ENCODE measurements at regions not wholly inside any gene's neighbourhood (a gene's known extent, or its start where the extent isn't known, plus 50 kb on each side); places are given as distances from the start of the nearest gene placed in this dataset.
A peak's percentile ranks its signal among the peaks of the same experiment; 100 is the strongest.

GRCh38 chr22:27226666-27227065 is 569.3 kb downstream of the MIAT start:
- DNase-seq (ENCODE audit: low read depth) = no peak

GRCh38 chr22:27228771-27229170 is 571.4 kb downstream of the MIAT start:
- DNase-seq (ENCODE audit: low read depth) = no peak

- no peak for DNase-seq (ENCODE audit: low read depth)
Observed at GRCh38 chr22:27230189-27230588, 571.4 kb downstream of the MN1 start.

- DNase-seq (ENCODE audit: low read depth) = no peak
Observed at GRCh38 chr22:27231266-27231665, 570.3 kb downstream of the MN1 start.

- no peak for DNase-seq (ENCODE audit: low read depth)
Observed at GRCh38 chr22:27232077-27232476, 569.5 kb downstream of the MN1 start.

GRCh38 chr22:27237080-27237741 is 564.3 kb downstream of the MN1 start:
- DNase-seq (ENCODE audit: low read depth) = no peak

GRCh38 chr22:27238935-27239510 is 562.5 kb downstream of the MN1 start:
- DNase-seq (ENCODE audit: low read depth) = peak; percentile 83

- DNase-seq (ENCODE audit: low read depth) = no peak
Observed at GRCh38 chr22:27239520-27239919, 562.0 kb downstream of the MN1 start.

GRCh38 chr22:27240298-27241075 is 561.1 kb downstream of the MN1 start:
- no peak for DNase-seq (ENCODE audit: low read depth)

- no peak for DNase-seq (ENCODE audit: low read depth)
Observed at GRCh38 chr22:27241430-27242321, 559.9 kb downstream of the MN1 start.

- DNase-seq (ENCODE audit: low read depth) = no peak
Observed at GRCh38 chr22:27242474-27242873, 559.1 kb downstream of the MN1 start.

GRCh38 chr22:27242917-27243589 is 558.5 kb downstream of the MN1 start:
- no peak for DNase-seq (ENCODE audit: low read depth)

- no peak for DNase-seq (ENCODE audit: low read depth)
Observed at GRCh38 chr22:27244328-27244727, 557.2 kb downstream of the MN1 start.

GRCh38 chr22:27245056-27245455 is 556.5 kb downstream of the MN1 start:
- no peak for DNase-seq (ENCODE audit: low read depth)

GRCh38 chr22:27246558-27246957 is 555.0 kb downstream of the MN1 start:
- no peak for DNase-seq (ENCODE audit: low read depth)

GRCh38 chr22:27247701-27248434 is 553.7 kb downstream of the MN1 start:
- DNase-seq (ENCODE audit: low read depth) = no peak

GRCh38 chr22:27250418-27250817 is 551.1 kb downstream of the MN1 start:
- DNase-seq (ENCODE audit: low read depth) = no peak

GRCh38 chr22:27250886-27251285 is 550.7 kb downstream of the MN1 start:
- no peak for DNase-seq (ENCODE audit: low read depth)

- DNase-seq (ENCODE audit: low read depth) = no peak
Observed at GRCh38 chr22:27251563-27251962, 550.0 kb downstream of the MN1 start.

- DNase-seq (ENCODE audit: low read depth) = peak; percentile 84
Observed at GRCh38 chr22:27252282-27253049, 549.1 kb downstream of the MN1 start.

All from fibroblast of the conjunctiva (primary cell).